IMR-90 (cell line): ENCODE measurements at regions not wholly inside any gene's neighbourhood (a gene's known extent, or its start where the extent isn't known, plus 50 kb on each side); places are given as distances from the start of the nearest gene placed in this dataset.

ENCODE experiments used
- ATAC-seq: fragments of 200-7000 bp; cut with Tn5 transposase; 2 replicates; pipeline ENCODE4 v1.9.1; 2020; ENCODE audit warnings: low read depth, mild to moderate bottlenecking, moderate library complexity
- BruUV-seq: library from RNA; stranded (reverse); fragments of 400-500 nt; replicated peaks from 2 replicates; lab custom pipeline; 2021; lab: Mats Ljungman, UMichigan
- CTCF ChIA-PET: fragments of 300-600 bp; formaldehyde crosslinking; extraction: SDS; loops from one replicate; lab custom pipeline; 2021; ENCODE audit warnings: antibody characterized with exemption; lab: Yijun Ruan, JAX
- POLR2A ChIA-PET: fragments of 300-600 bp; sonication (Branson Sonifier 250); formaldehyde crosslinking; loops from one replicate; lab custom pipeline; 2022; ENCODE audit warnings: antibody characterized with exemption; ENCODE audit not compliant: unreplicated experiment; lab: Charles Lee
- DNase-seq: peaks from one replicate; pipeline ENCODE4 v3.0.0; 2013
- H2AFZ ChIP-seq: replicated peaks from 2 replicates; pipeline ENCODE3; 2013; ENCODE audit warnings: low read length, mild to moderate bottlenecking; ENCODE audit not compliant: poor library complexity
- H2AK5ac ChIP-seq: 2 replicates; pipeline ENCODE4 v1.6.1; 2013; ENCODE audit warnings: low read depth, low read length, inconsistent platforms
- H2AK9ac ChIP-seq: replicated peaks from 2 replicates; pipeline ENCODE3; 2013; ENCODE audit warnings: mild to moderate bottlenecking, low read depth, low read length, moderate library complexity; ENCODE audit not compliant: poor library complexity
- H2BK120ac ChIP-seq: 2 replicates; pipeline ENCODE4 v1.6.1; 2013; ENCODE audit warnings: low read depth, low read length, inconsistent platforms
- H2BK15ac ChIP-seq: 3 replicates; pipeline ENCODE4 v1.6.1; 2013; ENCODE audit warnings: low read depth, low read length, inconsistent platforms
- H2BK20ac ChIP-seq: 2 replicates; pipeline ENCODE4 v1.6.1; 2013; ENCODE audit warnings: low read depth, mild to moderate bottlenecking, inconsistent platforms, low read length, moderate library complexity
- H2BK5ac ChIP-seq: 2 replicates; pipeline ENCODE4 v1.6.1; 2013; ENCODE audit warnings: mild to moderate bottlenecking, low read depth, low read length, inconsistent platforms; ENCODE audit not compliant: poor library complexity, severe bottlenecking
- H3K14ac ChIP-seq: replicated peaks from 2 replicates; pipeline ENCODE4 v1.6.1; 2013; ENCODE audit warnings: low read depth, low read length, inconsistent platforms
- H3K18ac ChIP-seq: 2 replicates; pipeline ENCODE4 v1.6.1; 2013; ENCODE audit warnings: low read depth, low read length, control low read depth
- H3K23ac ChIP-seq: 2 replicates; pipeline ENCODE4 v1.6.1; 2013; ENCODE audit warnings: low read depth, low read length, inconsistent platforms
- H3K27ac ChIP-seq: 2 replicates; pipeline ENCODE4 v1.5.1; 2013; ENCODE audit warnings: mild to moderate bottlenecking, control low read depth, low read length; ENCODE audit not compliant: insufficient read depth
- H3K27me3 ChIP-seq: 2 replicates; pipeline ENCODE4 v1.6.1; 2013; ENCODE audit warnings: low read length; ENCODE audit not compliant: control insufficient read depth, insufficient read depth
- H3K36me3 ChIP-seq: 2 replicates; pipeline ENCODE4 v1.6.1; 2013; ENCODE audit warnings: low read length, mixed read lengths; ENCODE audit not compliant: control insufficient read depth, insufficient read depth
- H3K4ac ChIP-seq: 2 replicates; pipeline ENCODE4 v1.6.1; 2013; ENCODE audit warnings: low read depth, low read length, inconsistent platforms
- H3K4me1 ChIP-seq: 2 replicates; pipeline ENCODE4 v1.6.1; 2013; ENCODE audit warnings: low read length, mixed read lengths; ENCODE audit not compliant: control insufficient read depth, insufficient read depth
- H3K4me2 ChIP-seq: 2 replicates; pipeline ENCODE4 v1.6.1; 2013; ENCODE audit warnings: low read depth, mild to moderate bottlenecking, control low read depth, low read length, moderate library complexity
- H3K4me3 ChIP-seq: 2 replicates; pipeline ENCODE4 v1.5.1; 2013; ENCODE audit warnings: low read depth, mild to moderate bottlenecking, control low read depth, low read length, moderate library complexity; ENCODE audit not compliant: insufficient read depth
- H3K56ac ChIP-seq: 2 replicates; pipeline ENCODE4 v1.6.1; 2013; ENCODE audit warnings: low read length, inconsistent platforms; ENCODE audit not compliant: insufficient read depth; ENCODE audit errors: extremely low read depth
- H3K79me1 ChIP-seq, 2 experiments: 2 replicates each; pipeline ENCODE4 v1.6.1; 2013; ENCODE audit warnings: low read length in 2 of 2, inconsistent platforms in 1 of 2, low read depth in 1 of 2
- H3K9ac ChIP-seq: 2 replicates; pipeline ENCODE4 v1.6.1; 2013; ENCODE audit warnings: low read depth, low read length, control low read depth
- H3K9me1 ChIP-seq: 2 replicates; pipeline ENCODE4 v1.6.1; 2013; ENCODE audit warnings: low read length, inconsistent platforms; ENCODE audit not compliant: insufficient read depth
- H3K9me3 ChIP-seq: 2 replicates; pipeline ENCODE4 v1.6.1; 2013; ENCODE audit warnings: low read length; ENCODE audit not compliant: control insufficient read depth, insufficient read depth
- H4K20me1 ChIP-seq: 2 replicates; pipeline ENCODE4 v1.6.1; 2013; ENCODE audit warnings: low read length, inconsistent platforms; ENCODE audit not compliant: insufficient read depth
- H4K5ac ChIP-seq: 2 replicates; pipeline ENCODE4 v1.6.1; 2013; ENCODE audit warnings: mild to moderate bottlenecking, low read depth, low read length, control low read depth
- H4K8ac ChIP-seq, 2 experiments: 2 replicates each; pipeline ENCODE4 v1.6.1; 2013; ENCODE audit warnings: low read depth in 2 of 2, low read length in 2 of 2, control low read depth in 1 of 2, inconsistent platforms in 1 of 2
- H4K91ac ChIP-seq: 2 replicates; pipeline ENCODE4 v1.6.1; 2013; ENCODE audit warnings: low read depth, low read length, inconsistent platforms; ENCODE audit not compliant: insufficient read depth
- BHLHE40 ChIP-seq: fragments of 150-350 bp; IDR thresholded peaks from 2 replicates; pipeline ENCODE4 v1.6.1; 2016; ENCODE audit warnings: mild to moderate bottlenecking, low read depth, low read length
- CEBPB ChIP-seq: IDR thresholded peaks from 2 replicates; pipeline ENCODE4 v1.6.1; 2012; ENCODE audit warnings: low read depth, low read length, improper control_type of control experiment
- CHD1 ChIP-seq: IDR thresholded peaks from 2 replicates; pipeline ENCODE4 v1.6.1; 2012; ENCODE audit warnings: low read depth, low read length, improper control_type of control experiment
- CTCF ChIP-seq: conservative IDR thresholded peaks from 2 replicates; pipeline ENCODE4 v1.5.1; 2012; ENCODE audit warnings: mild to moderate bottlenecking, low read depth, low read length, improper control_type of control experiment
- ELK1 ChIP-seq: fragments of 150-350 bp; IDR thresholded peaks from 2 replicates; pipeline ENCODE4 v1.6.1; 2016; ENCODE audit warnings: low read depth, mild to moderate bottlenecking, low read length, moderate library complexity, borderline replicate concordance
- FOS ChIP-seq: fragments of 150-350 bp; IDR thresholded peaks from 2 replicates; pipeline ENCODE4 v1.6.1; 2016; ENCODE audit warnings: low read depth, low read length
- MAFK ChIP-seq: IDR thresholded peaks from 2 replicates; pipeline ENCODE4 v1.6.1; 2012; ENCODE audit warnings: low read depth, low read length, improper control_type of control experiment
- MAZ ChIP-seq: IDR thresholded peaks from 2 replicates; pipeline ENCODE4 v1.6.1; 2012; ENCODE audit warnings: low read depth, mild to moderate bottlenecking, low read length, improper control_type of control experiment, moderate library complexity, borderline replicate concordance
- NFE2L2 ChIP-seq: fragments of 150-350 bp; IDR thresholded peaks from 2 replicates; pipeline ENCODE4 v1.6.1; 2016; ENCODE audit warnings: low read depth, mild to moderate bottlenecking, low read length
- RAD21 ChIP-seq: IDR thresholded peaks from 2 replicates; pipeline ENCODE4 v1.6.1; 2012; ENCODE audit warnings: low read length, improper control_type of control experiment
- RCOR1 ChIP-seq: IDR thresholded peaks from 2 replicates; pipeline ENCODE4 v1.6.1; 2012; ENCODE audit warnings: mild to moderate bottlenecking, low read length, improper control_type of control experiment; ENCODE audit not compliant: insufficient replicate concordance
- RFX5 ChIP-seq: IDR thresholded peaks from 2 replicates; pipeline ENCODE4 v1.8.0; 2012; ENCODE audit warnings: low read depth, mild to moderate bottlenecking, low read length, moderate library complexity
- SMC3 ChIP-seq: fragments of 150-350 bp; IDR thresholded peaks from 2 replicates; pipeline ENCODE4 v1.6.1; 2016; ENCODE audit warnings: low read depth, mild to moderate bottlenecking, antibody characterized with exemption, low read length, moderate library complexity
- USF2 ChIP-seq: fragments of 150-350 bp; IDR thresholded peaks from 2 replicates; pipeline ENCODE4 v1.6.1; 2017; ENCODE audit warnings: mild to moderate bottlenecking, antibody characterized with exemption, low read length, low read depth
- WGBS, 2 experiments: methylation state at CpG; one replicate each; pipeline versions ENCODE4 v1.1.5 to v1.1.7; 2013; ENCODE audit warnings: missing lambda C conversion rate in 2 of 2; ENCODE audit not compliant: insufficient read length in 1 of 2; ENCODE audit errors: extremely low coverage in 2 of 2; 5-methylcytosine and 5-hydroxymethylcytosine counted together
- dilution Hi-C: fragments of 300-500 bp; cut with HindIII; formaldehyde crosslinking; loops from one replicate; pipeline ENCODE4 v1.14.3; 2018; ENCODE audit warnings: low sequenced_read_pairs; ENCODE audit not compliant: unreplicated experiment
- in situ Hi-C: fragments of 300-500 bp; cut with MboI; formaldehyde crosslinking; loops from 3 replicates; pipeline ENCODE4 v1.14.3; 2019; ENCODE audit warnings: low sequenced_read_pairs, inconsistent platforms, mixed read lengths
- intact Hi-C: fragments of 100-400 bp; cut with micrococcal nuclease; formaldehyde crosslinking; loops from 2 replicates; pipeline ENCODE4 v1.10.0; 2022

- H2BK120ac ChIP-seq: no peak overlapping the region
- WGBS, 2 experiments: 40% methylated on average over 1 of the region's 7 CpGs; no CpG with 5 or more reads in 1 of the 2 experiments
- dilution Hi-C loops: no loop called here
- H4K8ac ChIP-seq: no peak overlapping the region
- no peaks in the 10 kb centered on the region for H3K27me3 ChIP-seq
- no peak for TF ChIP-seq RCOR1
- no peak for TF ChIP-seq CTCF
- no peak for TF ChIP-seq CEBPB
- no peak for TF ChIP-seq ELK1
- no peak for TF ChIP-seq BHLHE40
- no peak for TF ChIP-seq NFE2L2
- no peak for TF ChIP-seq FOS
- TF ChIP-seq MAFK: no peak
- TF ChIP-seq CHD1: no peak
- TF ChIP-seq MAZ: no peak
- no peak for TF ChIP-seq RAD21
- no peak for TF ChIP-seq RFX5
- no peak for TF ChIP-seq SMC3
- no peak for TF ChIP-seq USF2
- no peak overlapping the region for H2BK20ac ChIP-seq
- DNase-seq (no peak), ATAC-seq (no peak)
- no peak overlapping the region for H2AFZ ChIP-seq
- CTCF ChIA-PET: no interaction called here
- no peak overlapping the region for H2BK15ac ChIP-seq
- no peak overlapping the region for H3K18ac ChIP-seq
- BruUV-seq: no TSS peak
- H3K56ac ChIP-seq: no peak overlapping the region
- no peak overlapping the region for H3K14ac ChIP-seq
- no peaks in the 10 kb centered on the region for H3K4me1 ChIP-seq
- in situ Hi-C loops: no loop called here
- no peak overlapping the region for H3K4ac ChIP-seq
- H3K4me3 ChIP-seq: no peak overlapping the region
- no peak overlapping the region for H2AK9ac ChIP-seq
- no peaks in the 10 kb centered on the region for H3K36me3 ChIP-seq
- H4K5ac ChIP-seq: no peak overlapping the region
- H4K20me1 ChIP-seq: no peaks in the 10 kb centered on the region
- H4K91ac ChIP-seq: no peak overlapping the region
- no peak overlapping the region for H3K23ac ChIP-seq
- no peaks in the 10 kb centered on the region for H3K9me3 ChIP-seq
- H3K9ac ChIP-seq: no peak overlapping the region
- intact Hi-C loops: no loop called here
- H3K9me1 ChIP-seq: no peaks in the 10 kb centered on the region
- POLR2A ChIA-PET: no interaction called here
- H3K79me1 ChIP-seq: no peaks in the 10 kb centered on the region
- no peak overlapping the region for H2BK5ac ChIP-seq
- H3K4me2 ChIP-seq: no peak overlapping the region
- no peak overlapping the region for H2AK5ac ChIP-seq
- no peak overlapping the region for H3K27ac ChIP-seq
Measured at GRCh38 chr9:89774858-89775370, 170.1 kb downstream of the GADD45G start.
